ENCODE measurements at regions not wholly inside any gene's neighbourhood (a gene's known extent, or its start where the extent isn't known, plus 50 kb on each side); places are given as distances from the start of the nearest gene placed in this dataset.

GRCh38 chr12:28954333-28954732 lies 194.7 kb upstream of the FAR2 start:
- dilution Hi-C loops (cut with MboI; ENCODE audit: extremely low pct_ligation_motif_present, low sequenced_read_pairs): no loop called here
- no peak overlapping the region for H3K27ac ChIP-seq (ENCODE audit: control insufficient read depth, insufficient read depth, low read length)
- H3K4me3 ChIP-seq (ENCODE audit: control insufficient read depth in 2 of 3, extremely low read depth in 1 of 3, insufficient read depth in 2 of 3, low read depth in 1 of 3, low read length in 3 of 3): no peak overlapping the region
- TF ChIP-seq EZH2 (IDR thresholded peaks at IDR 0.05; ENCODE audit: low read length) (no peak), CTCF (optimal IDR thresholded peaks at IDR 0.05 in 1 of 3, IDR thresholded peaks at IDR 0.05 in 1 of 3, conservative IDR thresholded peaks at IDR 0.05 in 1 of 3; ENCODE audit: extremely low read depth in 1 of 3, insufficient read depth in 2 of 3, low read length in 3 of 3) (no peak)
- no peaks in the 10 kb centered on the region for H3K79me2 ChIP-seq (ENCODE audit: control insufficient read depth, insufficient read depth, low read length)
- FAIRE-seq: no peak
- H3K9ac ChIP-seq (ENCODE audit: control insufficient read depth, extremely low read depth, insufficient read depth, low read length): no peak overlapping the region
- H3K36me3 ChIP-seq (ENCODE audit: control insufficient read depth in 2 of 2, extremely low read depth in 1 of 2, insufficient read depth in 2 of 2, low read length in 2 of 2): no peaks in the 10 kb centered on the region
- DNase-seq (ENCODE audit: low read depth, low spot score): no peak
- H3K27me3 ChIP-seq (ENCODE audit: control insufficient read depth, extremely low read depth, insufficient read depth, low read length): no peaks in the 10 kb centered on the region
- no peaks in the 10 kb centered on the region for H3K9me3 ChIP-seq (ENCODE audit: control insufficient read depth, low read depth, low read length)
- peaks cover 3% of the 10 kb centered on the region for H3K4me1 ChIP-seq (ENCODE audit: control insufficient read depth, extremely low read depth, insufficient read depth, low read length)
- H4K20me1 ChIP-seq (ENCODE audit: control insufficient read depth, extremely low read depth, insufficient read depth, low read length): no peaks in the 10 kb centered on the region
- no peak overlapping the region for H2AFZ ChIP-seq (ENCODE audit: control insufficient read depth, low read length)
- no peak overlapping the region for H3K4me2 ChIP-seq (ENCODE audit: control insufficient read depth, extremely low read depth, insufficient read depth, low read depth, low read length)
- H3K9me1 ChIP-seq (ENCODE audit: control insufficient read depth, extremely low read depth, insufficient read depth, low read length): no peaks in the 10 kb centered on the region

- H3K36me3 ChIP-seq (ENCODE audit: control insufficient read depth in 2 of 2, extremely low read depth in 1 of 2, insufficient read depth in 2 of 2, low read length in 2 of 2): no peaks in the 10 kb centered on the region
- H2AFZ ChIP-seq (ENCODE audit: control insufficient read depth, low read length): no peak overlapping the region
- dilution Hi-C loops (cut with MboI; ENCODE audit: extremely low pct_ligation_motif_present, low sequenced_read_pairs): no loop called here
- no peaks in the 10 kb centered on the region for H3K9me1 ChIP-seq (ENCODE audit: control insufficient read depth, extremely low read depth, insufficient read depth, low read length)
- no peak overlapping the region for H3K9ac ChIP-seq (ENCODE audit: control insufficient read depth, extremely low read depth, insufficient read depth, low read length)
- no peak for DNase-seq (ENCODE audit: low read depth, low spot score)
- no peaks in the 10 kb centered on the region for H3K9me3 ChIP-seq (ENCODE audit: control insufficient read depth, low read depth, low read length)
- H3K27me3 ChIP-seq (ENCODE audit: control insufficient read depth, extremely low read depth, insufficient read depth, low read length): no peaks in the 10 kb centered on the region
- peaks cover 3% of the 10 kb centered on the region for H3K4me1 ChIP-seq (ENCODE audit: control insufficient read depth, extremely low read depth, insufficient read depth, low read length)
- H3K27ac ChIP-seq (ENCODE audit: control insufficient read depth, insufficient read depth, low read length): no peak overlapping the region
- no peaks in the 10 kb centered on the region for H4K20me1 ChIP-seq (ENCODE audit: control insufficient read depth, extremely low read depth, insufficient read depth, low read length)
- FAIRE-seq: no peak
- no peak for TF ChIP-seq EZH2 (IDR thresholded peaks at IDR 0.05; ENCODE audit: low read length)
- TF ChIP-seq CTCF (optimal IDR thresholded peaks at IDR 0.05 in 1 of 3, IDR thresholded peaks at IDR 0.05 in 1 of 3, conservative IDR thresholded peaks at IDR 0.05 in 1 of 3; ENCODE audit: extremely low read depth in 1 of 3, insufficient read depth in 2 of 3, low read length in 3 of 3): no peak
- no peak overlapping the region for H3K4me3 ChIP-seq (ENCODE audit: control insufficient read depth in 2 of 3, extremely low read depth in 1 of 3, insufficient read depth in 2 of 3, low read depth in 1 of 3, low read length in 3 of 3)
- no peaks in the 10 kb centered on the region for H3K79me2 ChIP-seq (ENCODE audit: control insufficient read depth, insufficient read depth, low read length)
- H3K4me2 ChIP-seq (ENCODE audit: control insufficient read depth, extremely low read depth, insufficient read depth, low read depth, low read length): no peak overlapping the region
These were observed 193.6 kb upstream of the FAR2 start for GRCh38 chr12:28955491-28955890.

Measured in keratinocyte (primary cell).